ENCODE measurements at regions not wholly inside any gene's neighbourhood (a gene's known extent, or its start where the extent isn't known, plus 50 kb on each side); places are given as distances from the start of the nearest gene placed in this dataset.

DNA sequence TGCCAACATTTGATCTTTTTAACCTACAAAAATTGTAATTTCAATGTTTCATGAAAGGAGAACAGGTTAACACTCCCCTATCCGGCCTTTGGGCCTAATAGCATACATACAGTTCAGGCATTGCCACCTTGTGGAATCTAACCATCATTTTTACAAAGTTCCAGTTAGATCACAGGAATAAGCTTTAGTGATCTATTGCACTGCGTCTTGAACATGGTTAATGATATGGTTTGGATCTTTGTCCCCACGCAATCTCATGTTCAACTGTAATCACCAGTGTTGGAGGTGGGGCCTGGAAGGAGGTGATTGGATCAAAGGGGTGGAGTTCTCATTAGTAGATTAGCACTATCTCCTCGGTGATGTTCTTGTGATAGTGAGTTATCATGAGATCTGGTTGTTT lies 58.2 kb upstream of the NEUROD1 start:
- no peak overlapping the region for H3K4me3 ChIP-seq (ENCODE audit: low read depth in 2 of 2, low read length in 1 of 2)
- TF ChIP-seq NRF1 (IDR thresholded peaks at IDR 0.05; ENCODE audit: low read depth, low read length) (no peak), EP300 (IDR thresholded peaks at IDR 0.05; ENCODE audit: borderline replicate concordance in 1 of 2, low read depth in 1 of 2, low read length in 1 of 2) (no peak), TCF12 (IDR thresholded peaks at IDR 0.05) (no peak), POLR2AphosphoS5 (IDR thresholded peaks at IDR 0.05; ENCODE audit: low read depth, low read length) (no peak), TEAD4 (IDR thresholded peaks at IDR 0.05; ENCODE audit: borderline replicate concordance, insufficient read depth) (no peak), SIN3A (IDR thresholded peaks at IDR 0.05; ENCODE audit: borderline replicate concordance, low read depth, low read length) (no peak), EZH2phosphoT487 (IDR thresholded peaks at IDR 0.05; ENCODE audit: borderline replicate concordance, low read depth) (no peak), SMC3 (IDR thresholded peaks at IDR 0.05; ENCODE audit: low read depth, low read length) (no peak), GATA2 (CRISPR knock-in tag; IDR thresholded peaks at IDR 0.05) (no peak), CTCF (IDR thresholded peaks at IDR 0.05) (no peak), ELF1 (IDR thresholded peaks at IDR 0.05) (no peak), FOXJ3 (CRISPR knock-in tag; IDR thresholded peaks at IDR 0.05) (no peak), GABPA (IDR thresholded peaks at IDR 0.05; ENCODE audit: low read depth) (no peak), JUND (IDR thresholded peaks at IDR 0.05) (no peak), MXI1 (IDR thresholded peaks at IDR 0.05; ENCODE audit: low read depth, low read length) (no peak), REST (IDR thresholded peaks at IDR 0.05; ENCODE audit: low read depth, low read length) (no peak), USF2 (IDR thresholded peaks at IDR 0.05; ENCODE audit: borderline replicate concordance, low read depth, low read length) (no peak), TAF1 (IDR thresholded peaks at IDR 0.05; ENCODE audit: borderline replicate concordance, low read depth, low read length) (no peak)
- TF ChIP-seq, protein P1, sequence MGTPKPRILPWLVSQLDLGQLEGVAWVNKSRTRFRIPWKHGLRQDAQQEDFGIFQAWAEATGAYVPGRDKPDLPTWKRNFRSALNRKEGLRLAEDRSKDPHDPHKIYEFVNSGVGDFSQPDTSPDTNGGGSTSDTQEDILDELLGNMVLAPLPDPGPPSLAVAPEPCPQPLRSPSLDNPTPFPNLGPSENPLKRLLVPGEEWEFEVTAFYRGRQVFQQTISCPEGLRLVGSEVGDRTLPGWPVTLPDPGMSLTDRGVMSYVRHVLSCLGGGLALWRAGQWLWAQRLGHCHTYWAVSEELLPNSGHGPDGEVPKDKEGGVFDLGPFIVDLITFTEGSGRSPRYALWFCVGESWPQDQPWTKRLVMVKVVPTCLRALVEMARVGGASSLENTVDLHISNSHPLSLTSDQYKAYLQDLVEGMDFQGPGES (IDR thresholded peaks at IDR 0.05; ENCODE audit: low read depth, low read length): no peak
- H3F3A ChIP-seq (replicated peaks; ENCODE audit: insufficient read depth): no peaks in the 10 kb centered on the region
- 92% methylated on average over 4 of the region's 4 CpGs for WGBS (ENCODE audit: low lambda C conversion rate)
- no peak overlapping the region for H3K4me2 ChIP-seq
- DNase-seq: no peak
- ChIA-PET POLR2A (no interaction called here), CTCF (interaction anchor here (0.6 to 1.6 kb wide), 6 partner anchors 8 to 339 kb away, joined by 3 to 5 read pairs (median 4); no protein-coding TSS in a partner anchor)
- no peak overlapping the region for H2AFZ ChIP-seq (ENCODE audit: low read depth)
- no peaks in the 10 kb centered on the region for H3K9me3 ChIP-seq
- no peaks in the 10 kb centered on the region for H4K20me1 ChIP-seq (ENCODE audit: insufficient read depth)
- H3K36me3 ChIP-seq (replicated peaks in 1 of 2; ENCODE audit: control insufficient read depth in 1 of 2, insufficient read depth in 2 of 2, low read length in 1 of 2): no peaks in the 10 kb centered on the region
- H3K9ac ChIP-seq: no peak overlapping the region
- H3K4me1 ChIP-seq (ENCODE audit: control insufficient read depth in 1 of 2, insufficient read depth in 2 of 2, low read depth in 1 of 2, low read length in 1 of 2): peaks cover 6 to 12% of the 10 kb centered on the region in 2 experiments; a peak in 2 of 4 replicates
- H3K9me2 ChIP-seq: no peaks in the 10 kb centered on the region
- no peaks in the 10 kb centered on the region for H3K27me3 ChIP-seq (ENCODE audit: insufficient read depth)
- no peaks in the 10 kb centered on the region for H3K79me2 ChIP-seq (ENCODE audit: insufficient read depth)
- H3K27ac ChIP-seq (ENCODE audit: low read depth in 2 of 2, low read length in 1 of 2): no peak overlapping the region

Measured in SK-N-SH (cell line).